ENCODE measurements at regions not wholly inside any gene's neighbourhood (a gene's known extent, or its start where the extent isn't known, plus 50 kb on each side); places are given as distances from the start of the nearest gene placed in this dataset.

DNA sequence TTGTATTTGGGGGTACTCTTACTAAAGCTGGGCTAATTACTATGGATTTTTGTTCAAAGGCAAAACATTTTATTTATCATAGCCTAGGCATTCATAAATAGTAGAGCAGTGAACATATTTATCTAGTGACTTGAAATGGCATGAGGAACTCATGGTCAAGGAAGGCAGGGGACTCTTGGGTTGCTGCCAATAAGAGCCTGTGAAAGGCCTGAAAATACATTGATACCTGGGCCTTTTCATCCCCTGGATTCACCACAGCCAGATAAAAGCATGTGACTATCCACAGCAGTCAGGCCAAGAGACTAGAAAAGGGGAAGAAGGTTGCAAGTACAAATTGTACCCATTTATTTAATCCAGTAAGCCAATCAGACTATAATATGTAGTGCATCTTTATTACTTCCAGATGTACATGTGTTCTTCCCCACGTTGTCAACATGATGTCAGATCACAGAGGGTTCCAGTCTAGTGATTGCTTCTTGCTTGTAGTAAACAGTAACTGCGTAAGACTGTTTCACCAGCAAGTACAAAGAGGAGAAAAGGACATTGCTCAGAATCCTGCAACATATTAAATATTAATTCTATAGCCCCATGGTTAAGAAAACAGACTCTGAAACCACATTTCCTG is 409.7 kb downstream of the NOVA1 start:
- Mint-ChIP-seq H3K27ac (no peak overlapping the region), H3K27me3 (no peaks in the 10 kb centered on the region), H3K36me3 (ENCODE audit: insufficient read depth) (no peaks in the 10 kb centered on the region), H3K4me1 (ENCODE audit: low read depth) (no peaks in the 10 kb centered on the region), H3K9me3 (ENCODE audit: low read depth) (no peaks in the 10 kb centered on the region), H3K4me3 (ENCODE audit: low read depth) (no peak overlapping the region)
- no peak for DNase-seq (ENCODE audit: low spot score, unreplicated experiment)
- TF ChIP-seq, protein P1, sequence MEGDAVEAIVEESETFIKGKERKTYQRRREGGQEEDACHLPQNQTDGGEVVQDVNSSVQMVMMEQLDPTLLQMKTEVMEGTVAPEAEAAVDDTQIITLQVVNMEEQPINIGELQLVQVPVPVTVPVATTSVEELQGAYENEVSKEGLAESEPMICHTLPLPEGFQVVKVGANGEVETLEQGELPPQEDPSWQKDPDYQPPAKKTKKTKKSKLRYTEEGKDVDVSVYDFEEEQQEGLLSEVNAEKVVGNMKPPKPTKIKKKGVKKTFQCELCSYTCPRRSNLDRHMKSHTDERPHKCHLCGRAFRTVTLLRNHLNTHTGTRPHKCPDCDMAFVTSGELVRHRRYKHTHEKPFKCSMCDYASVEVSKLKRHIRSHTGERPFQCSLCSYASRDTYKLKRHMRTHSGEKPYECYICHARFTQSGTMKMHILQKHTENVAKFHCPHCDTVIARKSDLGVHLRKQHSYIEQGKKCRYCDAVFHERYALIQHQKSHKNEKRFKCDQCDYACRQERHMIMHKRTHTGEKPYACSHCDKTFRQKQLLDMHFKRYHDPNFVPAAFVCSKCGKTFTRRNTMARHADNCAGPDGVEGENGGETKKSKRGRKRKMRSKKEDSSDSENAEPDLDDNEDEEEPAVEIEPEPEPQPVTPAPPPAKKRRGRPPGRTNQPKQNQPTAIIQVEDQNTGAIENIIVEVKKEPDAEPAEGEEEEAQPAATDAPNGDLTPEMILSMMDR (IDR thresholded peaks at IDR 0.05; ENCODE audit: unreplicated experiment) = no peak

DNA sequence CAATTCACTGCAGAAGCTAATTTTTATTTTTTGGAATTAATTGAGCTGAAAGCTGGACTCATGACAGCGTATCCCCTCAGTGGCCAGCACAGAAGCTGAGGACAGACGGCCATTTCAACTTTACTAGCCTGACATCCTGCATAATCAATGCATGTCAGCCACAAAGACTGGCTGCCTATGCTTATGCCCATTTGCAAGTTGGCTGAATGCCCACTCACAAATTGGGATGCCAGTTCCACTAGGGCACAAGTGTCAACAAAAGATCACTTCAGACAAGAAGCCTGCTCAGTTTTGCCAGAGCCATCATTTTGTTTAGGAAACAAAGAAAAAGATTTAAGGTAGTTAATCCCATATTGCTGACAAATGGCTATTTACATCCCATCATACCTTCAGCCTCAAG is 417.6 kb downstream of the NOVA1 start:
- H3K27ac Mint-ChIP-seq = no peak overlapping the region
- no peaks in the 10 kb centered on the region for H3K36me3 Mint-ChIP-seq (ENCODE audit: insufficient read depth)
- DNase-seq (ENCODE audit: low spot score, unreplicated experiment) = no peak
- H3K9me3 Mint-ChIP-seq (ENCODE audit: low read depth) = no peaks in the 10 kb centered on the region
- H3K27me3 Mint-ChIP-seq = no peaks in the 10 kb centered on the region
- TF ChIP-seq, protein P1 (IDR thresholded peaks at IDR 0.05; ENCODE audit: unreplicated experiment) = no peak
- H3K4me3 Mint-ChIP-seq (ENCODE audit: low read depth) = no peak overlapping the region
- H3K4me1 Mint-ChIP-seq (ENCODE audit: low read depth) = no peaks in the 10 kb centered on the region

DNA sequence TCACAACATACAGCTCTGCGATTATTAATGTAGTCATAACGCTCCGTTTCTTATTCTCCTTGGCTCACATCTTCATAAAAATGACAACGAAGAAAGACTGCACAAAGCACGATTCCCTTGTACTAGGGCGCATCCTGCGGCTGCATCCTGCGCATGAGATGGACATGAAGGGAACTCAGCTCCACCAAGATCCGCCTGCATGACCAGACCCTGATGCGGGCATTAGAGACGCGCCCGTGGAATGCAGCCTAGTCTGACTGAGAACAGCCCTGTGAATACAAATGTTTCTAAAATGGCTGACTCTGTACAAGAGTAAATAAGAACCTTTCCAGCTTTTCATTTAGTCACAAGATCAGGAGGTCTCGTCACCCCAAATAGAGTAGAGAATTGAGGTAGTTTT is 422.2 kb downstream of the NOVA1 start:
- H3K4me1 Mint-ChIP-seq (ENCODE audit: low read depth) = no peaks in the 10 kb centered on the region
- DNase-seq (ENCODE audit: low spot score, unreplicated experiment) = no peak
- no peak overlapping the region for H3K4me3 Mint-ChIP-seq (ENCODE audit: low read depth)
- TF ChIP-seq, protein P1 (IDR thresholded peaks at IDR 0.05; ENCODE audit: unreplicated experiment) = no peak
- no peaks in the 10 kb centered on the region for H3K9me3 Mint-ChIP-seq (ENCODE audit: low read depth)
- H3K27ac Mint-ChIP-seq = no peak overlapping the region
- H3K27me3 Mint-ChIP-seq = no peaks in the 10 kb centered on the region
- no peaks in the 10 kb centered on the region for H3K36me3 Mint-ChIP-seq (ENCODE audit: insufficient read depth)

DNA sequence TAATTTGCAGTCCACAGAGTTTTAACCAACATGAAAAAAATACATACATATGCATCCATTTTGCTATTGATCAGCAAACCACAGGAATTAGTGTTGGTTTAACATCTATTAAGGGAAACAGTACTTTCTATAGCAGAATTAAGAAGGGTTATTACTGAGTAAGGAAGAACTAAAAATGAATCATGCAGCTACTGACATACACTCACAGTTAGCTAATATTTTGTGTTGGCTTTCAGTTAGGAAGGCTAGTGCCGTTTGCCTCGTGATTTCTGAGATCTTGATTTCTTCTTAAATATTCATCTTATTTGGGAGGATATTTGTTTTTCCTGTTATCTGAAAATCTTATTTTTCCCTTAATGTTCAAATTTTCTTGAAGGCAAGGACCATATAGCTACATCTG is 423.4 kb downstream of the NOVA1 start:
- no peak for DNase-seq (ENCODE audit: low spot score, unreplicated experiment)
- H3K4me1 Mint-ChIP-seq (ENCODE audit: low read depth) = no peaks in the 10 kb centered on the region
- H3K27ac Mint-ChIP-seq = no peak overlapping the region
- no peak overlapping the region for H3K4me3 Mint-ChIP-seq (ENCODE audit: low read depth)
- H3K27me3 Mint-ChIP-seq = no peaks in the 10 kb centered on the region
- H3K36me3 Mint-ChIP-seq (ENCODE audit: insufficient read depth) = no peaks in the 10 kb centered on the region
- no peaks in the 10 kb centered on the region for H3K9me3 Mint-ChIP-seq (ENCODE audit: low read depth)
- TF ChIP-seq, protein P1 (IDR thresholded peaks at IDR 0.05; ENCODE audit: unreplicated experiment) = no peak

DNA sequence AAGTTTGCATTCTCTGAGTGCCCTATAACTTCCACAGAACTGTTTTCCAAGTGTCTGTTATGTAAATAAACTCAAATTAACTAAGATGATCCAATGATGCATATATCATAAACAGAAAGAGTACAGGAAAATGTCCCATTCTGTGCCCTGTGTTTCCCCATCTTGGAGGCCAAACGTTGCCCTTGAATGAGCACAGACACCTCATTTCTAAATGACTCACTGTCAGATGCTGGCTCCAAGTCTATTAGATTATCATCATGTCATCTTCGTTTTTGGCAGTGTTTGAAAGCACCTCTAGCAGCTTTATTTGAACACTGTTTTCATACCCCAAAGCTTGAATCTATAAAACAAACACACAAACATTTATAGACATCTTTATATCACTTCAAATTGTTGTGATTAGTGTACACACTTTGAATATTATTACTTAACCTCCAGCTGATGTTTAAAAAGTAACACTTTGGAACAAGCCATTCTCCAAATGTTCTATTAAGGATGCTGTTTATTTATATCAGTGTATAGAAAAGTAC is 424.2 kb downstream of the NOVA1 start:
- Mint-ChIP-seq H3K4me3 (ENCODE audit: low read depth) (no peak overlapping the region), H3K36me3 (ENCODE audit: insufficient read depth) (no peaks in the 10 kb centered on the region), H3K9me3 (ENCODE audit: low read depth) (no peaks in the 10 kb centered on the region), H3K27ac (no peak overlapping the region), H3K27me3 (no peaks in the 10 kb centered on the region), H3K4me1 (ENCODE audit: low read depth) (no peaks in the 10 kb centered on the region)
- TF ChIP-seq, protein P1 (IDR thresholded peaks at IDR 0.05; ENCODE audit: unreplicated experiment) = no peak
- no peak for DNase-seq (ENCODE audit: low spot score, unreplicated experiment)

Measured in progenitor cell of endocrine pancreas (in vitro differentiated cells).